Astrocyte of the spinal cord (primary cell): ENCODE measurements at regions not wholly inside any gene's neighbourhood (a gene's known extent, or its start where the extent isn't known, plus 50 kb on each side); places are given as distances from the start of the nearest gene placed in this dataset.
"Not testable (repeated sequence)": the region's sequence is repeated elsewhere in the genome, so short reads cannot be mapped to it uniquely, and the experiment has no call there.

Source experiments
- DNase-seq: peaks from one replicate; pipeline ENCODE4 v3.0.0; 2011; ENCODE audit warnings: low read depth, low spot score
- H3K4me3 ChIP-seq: 2 replicates; pipeline ENCODE4 v1.5.1; 2011; ENCODE audit warnings: low read depth, mild to moderate bottlenecking, low read length, moderate library complexity
- in situ Hi-C: cut with HindIII; loops from 2 replicates; pipeline ENCODE4 v1.10.0; 2017; ENCODE audit warnings: low sequenced_read_pairs
- TF ChIP-seq, protein P1 (sequence below): IDR thresholded peaks from 2 replicates; pipeline ENCODE4 v1.5.1; 2012; ENCODE audit warnings: low read depth, mild to moderate bottlenecking, low read length, inconsistent platforms

DNA sequence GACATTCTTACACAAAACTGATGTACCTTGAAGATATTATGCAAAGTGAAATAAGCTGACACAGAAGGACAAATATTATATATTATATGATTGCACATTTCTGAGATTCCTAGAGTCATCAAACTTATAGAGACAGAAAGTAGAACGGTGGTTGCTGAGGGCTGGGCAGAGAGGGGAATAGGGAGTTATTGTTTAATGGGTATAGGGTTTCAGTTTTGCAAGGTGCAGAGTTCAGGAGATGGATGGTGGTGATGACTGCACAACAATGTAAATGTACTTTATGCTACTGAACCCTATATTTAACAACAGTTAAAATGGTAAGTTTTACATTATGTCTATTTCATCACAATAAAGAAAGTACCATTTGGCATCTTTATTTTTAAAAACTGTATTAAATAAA, 315.8 kb upstream of the POU5F2 start:
- no peak for DNase-seq
- in situ Hi-C loops, result no loop called here
- H3K4me3 ChIP-seq, result no peak overlapping the region
- TF ChIP-seq, protein P1, sequence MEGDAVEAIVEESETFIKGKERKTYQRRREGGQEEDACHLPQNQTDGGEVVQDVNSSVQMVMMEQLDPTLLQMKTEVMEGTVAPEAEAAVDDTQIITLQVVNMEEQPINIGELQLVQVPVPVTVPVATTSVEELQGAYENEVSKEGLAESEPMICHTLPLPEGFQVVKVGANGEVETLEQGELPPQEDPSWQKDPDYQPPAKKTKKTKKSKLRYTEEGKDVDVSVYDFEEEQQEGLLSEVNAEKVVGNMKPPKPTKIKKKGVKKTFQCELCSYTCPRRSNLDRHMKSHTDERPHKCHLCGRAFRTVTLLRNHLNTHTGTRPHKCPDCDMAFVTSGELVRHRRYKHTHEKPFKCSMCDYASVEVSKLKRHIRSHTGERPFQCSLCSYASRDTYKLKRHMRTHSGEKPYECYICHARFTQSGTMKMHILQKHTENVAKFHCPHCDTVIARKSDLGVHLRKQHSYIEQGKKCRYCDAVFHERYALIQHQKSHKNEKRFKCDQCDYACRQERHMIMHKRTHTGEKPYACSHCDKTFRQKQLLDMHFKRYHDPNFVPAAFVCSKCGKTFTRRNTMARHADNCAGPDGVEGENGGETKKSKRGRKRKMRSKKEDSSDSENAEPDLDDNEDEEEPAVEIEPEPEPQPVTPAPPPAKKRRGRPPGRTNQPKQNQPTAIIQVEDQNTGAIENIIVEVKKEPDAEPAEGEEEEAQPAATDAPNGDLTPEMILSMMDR, result no peak

GRCh38 chr5:94049307-94049922, 308.0 kb upstream of the POU5F2 start:
- DNase-seq, H3K4me3 ChIP-seq, in situ Hi-C loops: not testable (repeated sequence)

DNA sequence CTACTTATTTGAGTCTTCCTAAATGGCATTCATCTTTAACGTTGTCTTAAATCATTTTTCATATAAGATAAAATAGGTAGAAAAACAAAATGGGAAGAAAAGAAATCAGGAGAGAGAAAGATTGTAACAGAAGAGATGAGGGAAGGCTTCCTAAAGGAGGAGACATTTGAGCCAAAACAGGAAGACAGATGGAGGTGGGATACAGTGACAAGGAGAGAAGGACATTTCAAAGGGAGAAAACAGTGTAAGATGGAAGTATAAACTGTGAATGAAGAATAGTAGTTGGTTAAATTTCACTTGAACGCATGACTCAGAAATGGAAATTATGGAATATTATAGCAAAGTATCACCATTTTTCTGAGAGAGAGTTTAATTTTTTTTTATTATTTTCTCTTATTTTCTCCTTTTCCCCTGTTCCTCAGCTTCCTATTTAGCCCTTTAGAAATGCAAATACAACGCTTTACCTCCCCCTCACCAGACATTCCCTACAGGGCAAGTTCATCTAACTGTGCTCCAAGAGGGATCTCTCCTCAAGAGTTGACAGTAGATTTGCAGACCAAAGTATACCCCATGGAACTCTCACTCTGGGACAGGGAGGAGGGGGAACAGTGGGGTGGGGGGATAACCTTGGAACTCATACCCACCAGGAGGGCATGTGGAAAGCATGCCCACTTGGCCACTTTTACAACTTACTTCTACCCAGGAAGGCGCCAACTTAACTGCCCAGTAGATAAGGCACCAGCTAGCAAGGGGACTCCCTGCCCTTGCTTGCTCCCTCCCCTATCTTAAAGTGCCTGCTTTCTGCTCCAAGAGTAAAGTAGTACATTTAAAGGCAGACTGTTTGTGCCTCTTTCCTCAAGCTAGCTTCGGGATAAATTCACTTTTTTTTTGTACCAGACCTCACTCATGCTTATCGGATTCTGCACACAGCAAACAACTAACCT, 304.7 kb upstream of the POU5F2 start:
- TF ChIP-seq, protein P1, result no peak
- no peak overlapping the region for H3K4me3 ChIP-seq
- in situ Hi-C loops, result no loop called here
- DNase-seq, result no peak

- TF ChIP-seq, protein P1, result no peak
Measured at GRCh38 chr5:94043311-94043710, 301.9 kb upstream of the POU5F2 start.

DNA sequence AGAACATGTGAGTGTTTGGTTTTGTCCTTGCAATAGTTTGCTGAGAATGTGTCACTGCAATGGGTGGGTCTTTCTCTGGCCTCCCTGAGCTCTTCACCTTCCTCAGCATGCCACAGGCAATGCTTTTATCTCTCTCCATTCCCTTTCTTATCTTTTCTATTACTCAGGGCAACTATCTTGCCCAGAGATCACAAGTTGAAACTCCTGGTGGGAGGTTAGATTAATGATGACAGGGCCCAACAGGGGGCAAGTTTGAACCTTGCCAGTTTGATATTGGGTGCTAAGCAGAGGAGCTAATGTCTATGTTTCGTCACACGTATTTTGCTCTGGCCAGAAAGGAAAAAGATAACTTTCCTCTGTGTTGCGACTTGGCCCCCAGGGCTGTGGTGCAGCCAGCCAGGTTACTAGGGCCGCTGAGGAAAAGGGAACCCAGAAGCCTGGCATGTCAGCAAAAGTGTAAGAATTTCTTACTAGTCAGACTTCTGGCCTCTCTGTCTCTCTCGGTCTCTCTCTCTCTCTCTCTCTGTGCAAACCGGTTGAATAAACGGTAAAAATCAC, 299.3 kb upstream of the POU5F2 start:
- TF ChIP-seq, protein P1, result no peak
- no peak for DNase-seq
- in situ Hi-C loops, result no loop called here
- H3K4me3 ChIP-seq, result no peak overlapping the region

More at GRCh38 chr5:94043311-94043710, 301.9 kb upstream of the POU5F2 start:
- no peak for DNase-seq
- in situ Hi-C loops, result no loop called here
- H3K4me3 ChIP-seq, result no peak overlapping the region

DNA sequence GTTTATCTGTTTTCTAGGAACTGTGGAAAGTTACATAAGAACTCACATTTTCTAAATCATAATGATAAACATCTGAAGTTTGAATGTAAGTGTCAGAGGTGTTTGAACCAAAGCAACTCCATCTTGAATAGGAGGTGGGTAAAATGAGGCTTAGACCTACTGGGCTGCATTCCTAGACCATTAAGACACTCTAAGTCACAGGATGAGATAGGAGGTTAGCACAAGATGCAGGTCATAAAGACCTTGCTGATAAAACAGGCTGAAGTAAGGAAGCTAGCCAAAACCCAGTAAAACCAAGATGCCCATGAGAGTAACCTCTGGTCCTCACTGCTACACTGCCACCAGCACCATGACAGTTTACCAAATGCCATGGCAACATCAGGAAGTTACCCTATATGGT, 297.7 kb upstream of the POU5F2 start:
- in situ Hi-C loops, result no loop called here
- DNase-seq, result no peak
- H3K4me3 ChIP-seq, result no peak overlapping the region
- TF ChIP-seq, protein P1, result no peak

DNA sequence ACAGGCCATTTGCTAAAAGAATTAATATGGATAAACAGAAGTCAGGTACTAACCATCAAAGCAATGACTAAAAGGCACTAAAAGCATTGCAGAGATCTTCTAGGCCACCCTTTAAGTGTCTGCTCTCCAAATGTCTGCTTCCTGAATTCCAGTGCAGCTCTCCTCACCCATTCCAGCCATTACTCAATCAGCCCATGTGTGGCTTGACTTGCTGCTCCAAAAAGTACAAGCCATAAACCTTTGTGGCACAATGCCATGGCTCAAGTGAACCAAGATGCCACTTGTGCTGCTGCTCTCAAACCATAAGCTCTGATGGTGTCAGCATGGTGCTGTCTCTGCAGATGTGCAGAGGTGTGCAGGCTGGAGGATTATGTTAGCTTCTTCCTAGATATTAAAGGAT, 290.2 kb upstream of the POU5F2 start:
- no peak for DNase-seq
- in situ Hi-C loops, result no loop called here
- TF ChIP-seq, protein P1, result no peak
- no peak overlapping the region for H3K4me3 ChIP-seq
